Thyroid gland (tissue), 4 donors: ENCODE measurements at regions not wholly inside any gene's neighbourhood (a gene's known extent, or its start where the extent isn't known, plus 50 kb on each side); places are given as distances from the start of the nearest gene placed in this dataset.

Experiments used
- DNase-seq, 2 donors: peaks; one replicate each; pipeline ENCODE4 v3.0.0-alpha.2; 2019
- H3K27ac ChIP-seq, 3 donors: fragments of 200-600 bp; sonication (generic); 1 replicate in 2 of 3; 2 replicates in 1 of 3; pipeline ENCODE4 v1.5.1; 2016 to 2019; ENCODE audit warnings: mild to moderate bottlenecking in 1 of 3, moderate library complexity in 1 of 3
- H3K27me3 ChIP-seq: fragments of 200-600 bp; sonication (generic); one replicate; pipeline ENCODE4 v1.5.1; 2019
- H3K36me3 ChIP-seq, 2 donors: fragments of 200-600 bp; sonication (generic); one replicate each; pipeline ENCODE4 v1.5.1; 2016 to 2019
- H3K4me1 ChIP-seq, 2 donors: fragments of 200-600 bp; sonication (generic); one replicate each; pipeline ENCODE4 v1.5.1; 2017 to 2019
- H3K4me3 ChIP-seq, 3 donors: fragments of 200-600 bp; sonication (generic); replicated peaks in 1 of 3; 1 replicate in 2 of 3; 2 replicates in 1 of 3; pipeline ENCODE4 v1.5.1; 2016; ENCODE audit warnings: mild to moderate bottlenecking in 1 of 3
- H3K9me3 ChIP-seq: fragments of 200-600 bp; sonication (generic); one replicate; pipeline ENCODE4 v1.5.1; 2017
- CTCF ChIP-seq, 6 experiments: fragments of 200-600 bp in 3 of 6; fragments of 450-650 bp in 3 of 6; sonication (generic) in 3 of 6; IDR thresholded peaks; one replicate each; pipeline ENCODE4 v1.5.1; 2016 to 2019; ENCODE audit warnings: antibody characterized with exemption in 6 of 6, mild to moderate bottlenecking in 2 of 6, inconsistent platforms in 1 of 6, moderate library complexity in 1 of 6
- POLR2A ChIP-seq, 2 donors: fragments of 450-650 bp; IDR thresholded peaks; one replicate each; pipeline ENCODE4 v1.6.1; 2017; ENCODE audit warnings: antibody characterized with exemption in 2 of 2, mild to moderate bottlenecking in 2 of 2, moderate library complexity in 1 of 2
- WGBS, 2 donors: methylation state at CpG; one replicate each; pipeline ENCODE4 v1.1.5; 2017; 5-methylcytosine and 5-hydroxymethylcytosine counted together
- intact Hi-C: fragments of 100-400 bp; cut with DNase I; formaldehyde crosslinking; loops from one replicate; pipeline ENCODE4 v1.15.1; 2023

GRCh38 chr2:116833052-116833451 lies 981.4 kb upstream of the DDX18 start:
- TF ChIP-seq CTCF (IDR thresholded peaks at IDR 0.05), result no peak
- TF ChIP-seq POLR2A (IDR thresholded peaks at IDR 0.05), result no peak
- intact Hi-C loops, result no loop called here
- Histone ChIP-seq H3K9me3 (no peaks in the 10 kb centered on the region), H3K4me3 (no peak overlapping the region), H3K27me3 (no peaks in the 10 kb centered on the region), H3K4me1 (no peaks in the 10 kb centered on the region), H3K27ac (no peak overlapping the region), H3K36me3 (no peaks in the 10 kb centered on the region)
- 83 to 92% methylated on average over 3 of the region's 3 CpGs for WGBS, 2 donors
- no peak for DNase-seq

GRCh38 chr2:116842164-116842563 lies 972.3 kb upstream of the DDX18 start:
- Histone ChIP-seq H3K4me3 (no peak overlapping the region), H3K9me3 (no peaks in the 10 kb centered on the region), H3K36me3 (no peaks in the 10 kb centered on the region), H3K27me3 (no peaks in the 10 kb centered on the region), H3K27ac (no peak overlapping the region), H3K4me1 (no peaks in the 10 kb centered on the region)
- TF ChIP-seq POLR2A (IDR thresholded peaks at IDR 0.05), result no peak
- no peak for TF ChIP-seq CTCF (IDR thresholded peaks at IDR 0.05)
- intact Hi-C loops, result no loop called here
- 87 to 95% methylated on average over 4 to 5 of the region's 5 CpGs for WGBS, 2 donors
- no peak for DNase-seq

GRCh38 chr2:116859708-116860107 lies 954.8 kb upstream of the DDX18 start:
- intact Hi-C loops, result no loop called here
- TF ChIP-seq CTCF (IDR thresholded peaks at IDR 0.05), result no peak
- TF ChIP-seq POLR2A (IDR thresholded peaks at IDR 0.05), result no peak
- Histone ChIP-seq H3K4me3 (no peak overlapping the region), H3K36me3 (no peaks in the 10 kb centered on the region), H3K27me3 (no peaks in the 10 kb centered on the region), H3K4me1 (no peaks in the 10 kb centered on the region), H3K9me3 (peaks cover 3% of the 10 kb centered on the region), H3K27ac (no peak overlapping the region)
- no peak for DNase-seq
- WGBS, 2 donors, result 86 to 87% methylated on average over 4 of the region's 4 CpGs

- no peak overlapping the region for H3K4me3 ChIP-seq
- no peaks in the 10 kb centered on the region for H3K4me1 ChIP-seq
- no peaks in the 10 kb centered on the region for H3K27me3 ChIP-seq
- no peaks in the 10 kb centered on the region for H3K36me3 ChIP-seq
- no peak for DNase-seq
- WGBS, 2 donors, result 81% methylated on average over 3 to 5 of the region's 5 CpGs
- intact Hi-C loops, result no loop called here
- no peaks in the 10 kb centered on the region for H3K9me3 ChIP-seq
- H3K27ac ChIP-seq, result no peak overlapping the region
- TF ChIP-seq POLR2A (IDR thresholded peaks at IDR 0.05), result no peak
- TF ChIP-seq CTCF (IDR thresholded peaks at IDR 0.05), result no peak
These were observed 940.5 kb upstream of the DDX18 start for GRCh38 chr2:116874021-116874420.

GRCh38 chr2:116877274-116877673 lies 937.2 kb upstream of the DDX18 start:
- no peak for DNase-seq
- no peak for TF ChIP-seq CTCF (IDR thresholded peaks at IDR 0.05)
- TF ChIP-seq POLR2A (IDR thresholded peaks at IDR 0.05), result no peak
- no peaks in the 10 kb centered on the region for H3K27me3 ChIP-seq
- H3K4me1 ChIP-seq, result no peaks in the 10 kb centered on the region
- 79 to 96% methylated on average over 1 of the region's 1 CpG for WGBS, 2 donors
- no peaks in the 10 kb centered on the region for H3K36me3 ChIP-seq
- no peak overlapping the region for H3K4me3 ChIP-seq
- intact Hi-C loops, result no loop called here
- no peaks in the 10 kb centered on the region for H3K9me3 ChIP-seq
- no peak overlapping the region for H3K27ac ChIP-seq
